HEK293 (cell line): ENCODE measurements at regions not wholly inside any gene's neighbourhood (a gene's known extent, or its start where the extent isn't known, plus 50 kb on each side); places are given as distances from the start of the nearest gene placed in this dataset.

Source experiments
- CTCF ChIA-PET: fragments of 350-600 bp; formaldehyde crosslinking; extraction: SDS; loops from one replicate; lab custom pipeline; 2021; ENCODE audit warnings: antibody characterized with exemption; lab: Yijun Ruan, JAX
- POLR2A ChIA-PET: fragments of 300-600 bp; formaldehyde crosslinking; extraction: SDS; loops from one replicate; lab custom pipeline; 2020; ENCODE audit warnings: antibody characterized with exemption, inconsistent platforms; lab: Yijun Ruan, JAX
- H3K27ac ChIP-seq: fragments of 200-500 bp; sonication (Bioruptor generic); 2 replicates; pipeline ENCODE4 v1.5.1; 2014; ENCODE audit warnings: low read depth, low read length, control low read depth, inconsistent platforms; ENCODE audit errors: extremely low read depth
- H3K36me3 ChIP-seq, 2 experiments: fragments of 200-500 bp in 1 of 2; sonication (Bioruptor generic) in 1 of 2; 1 replicate in 1 of 2; 2 replicates in 1 of 2; pipeline ENCODE4 v1.5.1; 2014 to 2017; ENCODE audit warnings: inconsistent platforms in 2 of 2, low read length in 2 of 2; ENCODE audit not compliant: control insufficient read depth in 2 of 2, insufficient read depth in 1 of 2
- H3K4me1 ChIP-seq: fragments of 200-500 bp; sonication (Bioruptor generic); 2 replicates; pipeline ENCODE4 v1.5.1; 2014; ENCODE audit warnings: mild to moderate bottlenecking, low read length, inconsistent platforms; ENCODE audit not compliant: control insufficient read depth, insufficient read depth
- H3K4me3 ChIP-seq: 2 replicates; pipeline ENCODE4 v1.5.1; 2011; ENCODE audit warnings: low read depth, mild to moderate bottlenecking, control low read depth, low read length, moderate library complexity
- H3K9me3 ChIP-seq: fragments of 200-500 bp; sonication (Bioruptor generic); 2 replicates; pipeline ENCODE4 v1.5.1; 2014; ENCODE audit warnings: low read depth, low read length, inconsistent platforms; ENCODE audit not compliant: control insufficient read depth, insufficient read depth
- GLI2 ChIP-seq: fragments of 450-650 bp; formaldehyde crosslinking; IDR thresholded peaks from 2 replicates; pipeline ENCODE4; 2017; ENCODE audit warnings: missing biosample characterization, missing genetic modification characterization, low read depth, borderline replicate concordance
- OSR2 ChIP-seq: fragments of 450-650 bp; formaldehyde crosslinking; IDR thresholded peaks from 2 replicates; pipeline ENCODE4 v1.5.1; 2016; ENCODE audit warnings: missing biosample characterization, missing genetic modification characterization
- SALL2 ChIP-seq: fragments of 450-650 bp; formaldehyde crosslinking; IDR thresholded peaks from 2 replicates; pipeline ENCODE4 v1.5.0; 2017; ENCODE audit warnings: missing biosample characterization, mild to moderate bottlenecking, missing genetic modification characterization, borderline replicate concordance
- SCRT1 ChIP-seq: fragments of 450-650 bp; formaldehyde crosslinking; IDR thresholded peaks from 2 replicates; pipeline ENCODE4 v1.5.1; 2016; ENCODE audit warnings: missing biosample characterization, missing genetic modification characterization, borderline replicate concordance
- TRIM28 ChIP-seq: IDR thresholded peaks from 2 replicates; pipeline ENCODE4 v1.6.1; 2011; ENCODE audit warnings: low read length, control low read depth, borderline replicate concordance
- ZBTB21 ChIP-seq: fragments of 450-650 bp; formaldehyde crosslinking; IDR thresholded peaks from 2 replicates; pipeline ENCODE4 v1.5.1; 2017; ENCODE audit warnings: missing biosample characterization, missing genetic modification characterization
- ZEB2 ChIP-seq: fragments of 450-650 bp; formaldehyde crosslinking; IDR thresholded peaks from 2 replicates; pipeline ENCODE4 v1.5.1; 2016; ENCODE audit warnings: missing biosample characterization, missing genetic modification characterization
- ZFP69B ChIP-seq: fragments of 450-650 bp; formaldehyde crosslinking; IDR thresholded peaks from 2 replicates; pipeline ENCODE4 v1.5.1; 2016; ENCODE audit warnings: missing biosample characterization, missing genetic modification characterization
- ZNF112 ChIP-seq: fragments of 450-650 bp; formaldehyde crosslinking; IDR thresholded peaks from 2 replicates; pipeline ENCODE4 v1.5.0; 2017; ENCODE audit warnings: missing biosample characterization, missing genetic modification characterization
- ZNF133 ChIP-seq: fragments of 450-650 bp; formaldehyde crosslinking; IDR thresholded peaks from 2 replicates; pipeline ENCODE4 v1.5.1; 2016; ENCODE audit warnings: missing biosample characterization, missing genetic modification characterization
- ZNF146 ChIP-seq: fragments of 450-650 bp; formaldehyde crosslinking; IDR thresholded peaks from 2 replicates; pipeline ENCODE4 v1.5.1; 2016; ENCODE audit warnings: missing biosample characterization, missing genetic modification characterization
- ZNF174 ChIP-seq: fragments of 450-650 bp; formaldehyde crosslinking; IDR thresholded peaks from 2 replicates; pipeline ENCODE4 v1.5.0; 2017; ENCODE audit warnings: missing biosample characterization, mild to moderate bottlenecking, missing genetic modification characterization
- ZNF350 ChIP-seq: fragments of 450-650 bp; formaldehyde crosslinking; IDR thresholded peaks from 2 replicates; pipeline ENCODE4 v1.5.0; 2017; ENCODE audit warnings: missing biosample characterization, mild to moderate bottlenecking, missing genetic modification characterization
- ZNF416 ChIP-seq: fragments of 450-650 bp; formaldehyde crosslinking; IDR thresholded peaks from 2 replicates; pipeline ENCODE4 v1.5.1; 2016; ENCODE audit warnings: missing biosample characterization, missing genetic modification characterization
- ZNF707 ChIP-seq: fragments of 450-650 bp; formaldehyde crosslinking; IDR thresholded peaks from 2 replicates; pipeline ENCODE4 v1.5.1; 2016; ENCODE audit warnings: missing biosample characterization, missing genetic modification characterization
- TF ChIP-seq, protein P1 (sequence below): fragments of 450-650 bp; formaldehyde crosslinking; IDR thresholded peaks from 2 replicates; pipeline ENCODE4 v1.5.1; 2016; ENCODE audit warnings: missing biosample characterization, missing genetic modification characterization
- TF ChIP-seq, protein P2 (sequence below): fragments of 450-650 bp; formaldehyde crosslinking; conservative IDR thresholded peaks from 2 replicates; pipeline ENCODE4 v1.5.1; 2016; ENCODE audit warnings: low read depth, missing biosample characterization, missing genetic modification characterization
- TF ChIP-seq, protein P3 (sequence below): fragments of 450-650 bp; formaldehyde crosslinking; IDR thresholded peaks from 2 replicates; pipeline ENCODE4 v1.5.1; 2016; ENCODE audit warnings: missing biosample characterization, missing genetic modification characterization
- TF ChIP-seq, protein P4 (sequence below): sonication (generic); formaldehyde crosslinking; IDR thresholded peaks from 2 replicates; pipeline ENCODE4 v1.8.1; 2022; ENCODE audit warnings: mild to moderate bottlenecking, moderate library complexity, missing genetic modification reagents
- TF ChIP-seq, protein P5 (sequence below): fragments of 450-650 bp; formaldehyde crosslinking; IDR thresholded peaks from 2 replicates; pipeline ENCODE4 v1.5.1; 2017; ENCODE audit warnings: missing biosample characterization, missing genetic modification characterization

DNA sequence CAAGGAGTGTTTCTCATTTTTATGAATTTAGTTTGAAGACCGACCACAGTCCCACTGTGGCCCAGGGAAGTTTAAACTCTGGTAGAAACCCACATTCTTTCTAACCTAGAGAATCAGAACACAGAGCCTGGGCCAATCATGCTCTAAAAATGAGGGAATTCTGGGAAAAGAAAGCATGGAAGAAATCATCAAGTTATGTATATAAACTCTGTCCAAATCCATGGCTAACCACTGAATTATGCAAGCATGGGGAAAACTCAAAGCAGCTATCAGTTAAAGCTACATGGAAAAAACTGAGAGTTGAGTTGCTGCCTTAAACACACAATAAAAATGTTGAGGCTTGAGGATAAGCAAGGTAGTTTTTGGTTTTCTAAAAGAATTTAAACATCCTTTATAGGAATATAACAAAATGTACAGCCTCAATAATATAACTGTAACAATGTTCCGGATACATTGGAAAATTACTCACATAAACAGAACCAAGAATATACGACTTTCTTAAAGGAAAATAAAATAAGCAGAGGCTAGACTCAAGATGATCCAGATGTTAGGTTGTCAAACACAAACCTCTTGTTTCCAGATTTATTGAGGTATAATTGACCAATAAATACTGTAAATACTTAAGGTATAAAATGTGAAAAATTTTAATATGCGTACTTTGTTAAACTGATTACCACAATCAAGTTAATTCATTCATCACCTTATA lies 311.2 kb upstream of the GNAI1 start:
- TF ChIP-seq ZNF174 (tag by site-specific recombination) (no peak), ZNF146 (no peak), SCRT1 (no peak), ZNF707 (tag by site-specific recombination) (no peak), ZNF112 (tag by site-specific recombination) (no peak), GLI2 (no peak), TRIM28 (no peak), ZNF350 (tag by site-specific recombination) (no peak), SALL2 (no peak), OSR2 (tag by site-specific recombination) (no peak), ZEB2 (no peak), ZBTB21 (tag by site-specific recombination) (no peak), ZNF416 (tag by site-specific recombination) (no peak), ZFP69B (tag by site-specific recombination) (no peak), ZNF133 (no peak)
- TF ChIP-seq, protein P1, sequence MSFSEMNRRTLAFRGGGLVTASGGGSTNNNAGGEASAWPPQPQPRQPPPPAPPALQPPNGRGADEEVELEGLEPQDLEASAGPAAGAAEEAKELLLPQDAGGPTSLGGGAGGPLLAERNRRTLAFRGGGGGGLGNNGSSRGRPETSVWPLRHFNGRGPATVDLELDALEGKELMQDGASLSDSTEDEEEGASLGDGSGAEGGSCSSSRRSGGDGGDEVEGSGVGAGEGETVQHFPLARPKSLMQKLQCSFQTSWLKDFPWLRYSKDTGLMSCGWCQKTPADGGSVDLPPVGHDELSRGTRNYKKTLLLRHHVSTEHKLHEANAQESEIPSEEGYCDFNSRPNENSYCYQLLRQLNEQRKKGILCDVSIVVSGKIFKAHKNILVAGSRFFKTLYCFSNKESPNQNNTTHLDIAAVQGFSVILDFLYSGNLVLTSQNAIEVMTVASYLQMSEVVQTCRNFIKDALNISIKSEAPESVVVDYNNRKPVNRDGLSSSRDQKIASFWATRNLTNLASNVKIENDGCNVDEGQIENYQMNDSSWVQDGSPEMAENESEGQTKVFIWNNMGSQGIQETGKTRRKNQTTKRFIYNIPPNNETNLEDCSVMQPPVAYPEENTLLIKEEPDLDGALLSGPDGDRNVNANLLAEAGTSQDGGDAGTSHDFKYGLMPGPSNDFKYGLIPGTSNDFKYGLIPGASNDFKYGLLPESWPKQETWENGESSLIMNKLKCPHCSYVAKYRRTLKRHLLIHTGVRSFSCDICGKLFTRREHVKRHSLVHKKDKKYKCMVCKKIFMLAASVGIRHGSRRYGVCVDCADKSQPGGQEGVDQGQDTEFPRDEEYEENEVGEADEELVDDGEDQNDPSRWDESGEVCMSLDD, result no peak
- TF ChIP-seq, protein P2, sequence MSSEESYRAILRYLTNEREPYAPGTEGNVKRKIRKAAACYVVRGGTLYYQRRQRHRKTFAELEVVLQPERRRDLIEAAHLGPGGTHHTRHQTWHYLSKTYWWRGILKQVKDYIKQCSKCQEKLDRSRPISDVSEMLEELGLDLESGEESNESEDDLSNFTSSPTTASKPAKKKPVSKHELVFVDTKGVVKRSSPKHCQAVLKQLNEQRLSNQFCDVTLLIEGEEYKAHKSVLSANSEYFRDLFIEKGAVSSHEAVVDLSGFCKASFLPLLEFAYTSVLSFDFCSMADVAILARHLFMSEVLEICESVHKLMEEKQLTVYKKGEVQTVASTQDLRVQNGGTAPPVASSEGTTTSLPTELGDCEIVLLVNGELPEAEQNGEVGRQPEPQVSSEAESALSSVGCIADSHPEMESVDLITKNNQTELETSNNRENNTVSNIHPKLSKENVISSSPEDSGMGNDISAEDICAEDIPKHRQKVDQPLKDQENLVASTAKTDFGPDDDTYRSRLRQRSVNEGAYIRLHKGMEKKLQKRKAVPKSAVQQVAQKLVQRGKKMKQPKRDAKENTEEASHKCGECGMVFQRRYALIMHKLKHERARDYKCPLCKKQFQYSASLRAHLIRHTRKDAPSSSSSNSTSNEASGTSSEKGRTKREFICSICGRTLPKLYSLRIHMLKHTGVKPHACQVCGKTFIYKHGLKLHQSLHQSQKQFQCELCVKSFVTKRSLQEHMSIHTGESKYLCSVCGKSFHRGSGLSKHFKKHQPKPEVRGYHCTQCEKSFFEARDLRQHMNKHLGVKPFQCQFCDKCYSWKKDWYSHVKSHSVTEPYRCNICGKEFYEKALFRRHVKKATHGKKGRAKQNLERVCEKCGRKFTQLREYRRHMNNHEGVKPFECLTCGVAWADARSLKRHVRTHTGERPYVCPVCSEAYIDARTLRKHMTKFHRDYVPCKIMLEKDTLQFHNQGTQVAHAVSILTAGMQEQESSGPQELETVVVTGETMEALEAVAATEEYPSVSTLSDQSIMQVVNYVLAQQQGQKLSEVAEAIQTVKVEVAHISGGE (tag by site-specific recombination), result no peak
- TF ChIP-seq, protein P3, sequence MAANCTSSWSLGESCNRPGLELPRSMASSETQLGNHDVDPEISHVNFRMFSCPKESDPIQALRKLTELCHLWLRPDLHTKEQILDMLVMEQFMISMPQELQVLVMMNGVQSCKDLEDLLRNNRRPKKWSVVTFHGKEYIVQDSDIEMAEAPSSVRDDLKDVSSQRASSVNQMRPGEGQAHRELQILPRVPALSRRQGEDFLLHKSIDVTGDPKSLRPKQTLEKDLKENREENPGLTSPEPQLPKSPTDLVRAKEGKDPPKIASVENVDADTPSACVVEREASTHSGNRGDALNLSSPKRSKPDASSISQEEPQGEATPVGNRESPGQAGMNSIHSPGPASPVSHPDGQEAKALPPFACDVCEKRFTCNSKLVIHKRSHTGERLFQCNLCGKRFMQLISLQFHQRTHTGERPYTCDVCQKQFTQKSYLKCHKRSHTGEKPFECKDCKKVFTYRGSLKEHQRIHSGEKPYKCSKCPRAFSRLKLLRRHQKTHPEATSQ (tag by site-specific recombination), result no peak
- TF ChIP-seq, protein P4, sequence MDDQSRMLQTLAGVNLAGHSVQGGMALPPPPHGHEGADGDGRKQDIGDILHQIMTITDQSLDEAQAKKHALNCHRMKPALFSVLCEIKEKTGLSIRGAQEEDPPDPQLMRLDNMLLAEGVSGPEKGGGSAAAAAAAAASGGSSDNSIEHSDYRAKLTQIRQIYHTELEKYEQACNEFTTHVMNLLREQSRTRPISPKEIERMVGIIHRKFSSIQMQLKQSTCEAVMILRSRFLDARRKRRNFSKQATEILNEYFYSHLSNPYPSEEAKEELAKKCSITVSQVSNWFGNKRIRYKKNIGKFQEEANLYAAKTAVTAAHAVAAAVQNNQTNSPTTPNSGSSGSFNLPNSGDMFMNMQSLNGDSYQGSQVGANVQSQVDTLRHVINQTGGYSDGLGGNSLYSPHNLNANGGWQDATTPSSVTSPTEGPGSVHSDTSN (CRISPR knock-in tag), result no peak
- TF ChIP-seq, protein P5, sequence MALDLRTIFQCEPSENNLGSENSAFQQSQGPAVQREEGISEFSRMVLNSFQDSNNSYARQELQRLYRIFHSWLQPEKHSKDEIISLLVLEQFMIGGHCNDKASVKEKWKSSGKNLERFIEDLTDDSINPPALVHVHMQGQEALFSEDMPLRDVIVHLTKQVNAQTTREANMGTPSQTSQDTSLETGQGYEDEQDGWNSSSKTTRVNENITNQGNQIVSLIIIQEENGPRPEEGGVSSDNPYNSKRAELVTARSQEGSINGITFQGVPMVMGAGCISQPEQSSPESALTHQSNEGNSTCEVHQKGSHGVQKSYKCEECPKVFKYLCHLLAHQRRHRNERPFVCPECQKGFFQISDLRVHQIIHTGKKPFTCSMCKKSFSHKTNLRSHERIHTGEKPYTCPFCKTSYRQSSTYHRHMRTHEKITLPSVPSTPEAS (tag by site-specific recombination), result no peak
- CTCF ChIA-PET, result no interaction called here
- Histone ChIP-seq H3K27ac (no peak overlapping the region), H3K36me3 (no peaks in the 10 kb centered on the region), H3K9me3 (no peaks in the 10 kb centered on the region), H3K4me3 (no peak overlapping the region), H3K4me1 (peaks cover 5% of the 10 kb centered on the region; the same call in 1 of the 2 replicates)
- POLR2A ChIA-PET, result no interaction called here
